ENCODE measurements at regions not wholly inside any gene's neighbourhood (a gene's known extent, or its start where the extent isn't known, plus 50 kb on each side); places are given as distances from the start of the nearest gene placed in this dataset.

GRCh38 chr9:13022756-13023155 lies 247.9 kb downstream of the LURAP1L start:
- DNase-seq, result no peak
- Histone ChIP-seq H3K27me3 (ENCODE audit: low read depth) (no peaks in the 10 kb centered on the region), H3K9me3 (replicated peaks) (peaks cover 4% of the 10 kb centered on the region), H3K36me3 (no peaks in the 10 kb centered on the region), H3K4me3 (no peak overlapping the region), H3K4me1 (peaks cover 4% of the 10 kb centered on the region), H3K27ac (replicated peaks) (no peak overlapping the region)
- no peak for TF ChIP-seq CTCF (IDR thresholded peaks at IDR 0.05; ENCODE audit: borderline replicate concordance)
- intact Hi-C loops (cut with micrococcal nuclease), result no loop called here

GRCh38 chr9:13023498-13023897 lies 248.7 kb downstream of the LURAP1L start:
- Histone ChIP-seq H3K27me3 (ENCODE audit: low read depth) (no peaks in the 10 kb centered on the region), H3K4me3 (no peak overlapping the region), H3K9me3 (replicated peaks) (peaks cover 4% of the 10 kb centered on the region), H3K4me1 (peaks cover 4% of the 10 kb centered on the region), H3K27ac (replicated peaks) (no peak overlapping the region), H3K36me3 (no peaks in the 10 kb centered on the region)
- no peak for TF ChIP-seq CTCF (IDR thresholded peaks at IDR 0.05; ENCODE audit: borderline replicate concordance)
- intact Hi-C loops (cut with micrococcal nuclease), result no loop called here
- DNase-seq, result no peak

GRCh38 chr9:13026956-13027355 lies 252.1 kb downstream of the LURAP1L start:
- TF ChIP-seq CTCF (IDR thresholded peaks at IDR 0.05; ENCODE audit: borderline replicate concordance), result no peak
- no peaks in the 10 kb centered on the region for H3K4me1 ChIP-seq
- no peaks in the 10 kb centered on the region for H3K36me3 ChIP-seq
- no peak for DNase-seq
- H3K9me3 ChIP-seq (replicated peaks), result peaks cover 4% of the 10 kb centered on the region
- no peak overlapping the region for H3K4me3 ChIP-seq
- no peak overlapping the region for H3K27ac ChIP-seq (replicated peaks)
- intact Hi-C loops (cut with micrococcal nuclease), result no loop called here
- no peaks in the 10 kb centered on the region for H3K27me3 ChIP-seq (ENCODE audit: low read depth)

GRCh38 chr9:13027879-13028278 lies 251.6 kb downstream of the MPDZ start:
- Histone ChIP-seq H3K27ac (replicated peaks) (no peak overlapping the region), H3K4me3 (no peak overlapping the region)
- TF ChIP-seq CTCF (IDR thresholded peaks at IDR 0.05; ENCODE audit: borderline replicate concordance), result no peak

GRCh38 chr9:13032585-13032984 lies 246.9 kb downstream of the MPDZ start:
- Histone ChIP-seq H3K36me3 (no peaks in the 10 kb centered on the region), H3K9me3 (replicated peaks) (no peaks in the 10 kb centered on the region), H3K4me1 (peaks cover 9% of the 10 kb centered on the region), H3K4me3 (no peak overlapping the region), H3K27ac (replicated peaks) (no peak overlapping the region), H3K27me3 (ENCODE audit: low read depth) (no peaks in the 10 kb centered on the region)
- intact Hi-C loops (cut with micrococcal nuclease), result loop anchor here (10.0 kb wide), 1 partner anchor 52 kb away; no protein-coding TSS in a partner anchor
- DNase-seq, result no peak
- no peak for TF ChIP-seq CTCF (IDR thresholded peaks at IDR 0.05; ENCODE audit: borderline replicate concordance)

More at GRCh38 chr9:13027879-13028278, 251.6 kb downstream of the MPDZ start:
- H3K36me3 ChIP-seq, result no peaks in the 10 kb centered on the region
- H3K9me3 ChIP-seq (replicated peaks), result peaks cover 4% of the 10 kb centered on the region
- intact Hi-C loops (cut with micrococcal nuclease), result no loop called here
- no peaks in the 10 kb centered on the region for H3K4me1 ChIP-seq
- no peaks in the 10 kb centered on the region for H3K27me3 ChIP-seq (ENCODE audit: low read depth)
- DNase-seq, result no peak

All from left ventricle myocardium inferior (tissue), 1 donor.